GM12864 (cell line): ENCODE measurements at regions not wholly inside any gene's neighbourhood (a gene's known extent, or its start where the extent isn't known, plus 50 kb on each side); places are given as distances from the start of the nearest gene placed in this dataset.

Experiments
- DNase-seq: peaks from one replicate; pipeline ENCODE4 v3.0.0-alpha.2; 2011; ENCODE audit warnings: low read depth
- H3K4me3 ChIP-seq: 2 replicates; pipeline ENCODE4 v1.5.1; 2011; ENCODE audit warnings: mild to moderate bottlenecking, low read depth, low read length, control low read depth
- CTCF ChIP-seq: IDR thresholded peaks from 2 replicates; pipeline ENCODE4 v1.5.1; 2011; ENCODE audit warnings: low read depth, mild to moderate bottlenecking, moderate library complexity, low read length, control low read depth, inconsistent platforms; ENCODE audit errors: missing control alignments

- H3K4me3 ChIP-seq: no peak overlapping the region
- no peak for DNase-seq
- no peak for TF ChIP-seq CTCF
These were observed 50.0 kb upstream of the PITRM1 start for GRCh38 chr10:3222626-3223025.
